ENCODE measurements at regions not wholly inside any gene's neighbourhood (a gene's known extent, or its start where the extent isn't known, plus 50 kb on each side); places are given as distances from the start of the nearest gene placed in this dataset.

GRCh38 chr11:130672911-130673310 is 224.5 kb downstream of the ADAMTS15 start:
- Histone ChIP-seq H3K9me3 (peaks cover 0 to 4% (median 0%) of the 10 kb centered on the region in 3 donors), H3K27me3 (no peaks in the 10 kb centered on the region), H3K4me1 (peaks cover 26 to 78% (median 39%) of the 10 kb centered on the region in 3 donors), H3K4me3 (no peak overlapping the region), H3K27ac (peak overlapping the region; percentile 75 to 92 (median 83)), H3K36me3 (no peaks in the 10 kb centered on the region)
- no peak for ATAC-seq
- WGBS, 2 donors (ENCODE audit: low coverage in 1 of 2) = 40 to 83% methylated on average over 1 of the region's 5 CpGs
- peak; percentile 43 for TF ChIP-seq POLR2AphosphoS5 (IDR thresholded peaks at IDR 0.05)
- no peak for TF ChIP-seq POLR2A (IDR thresholded peaks at IDR 0.05)

GRCh38 chr11:130673698-130674097 is 225.3 kb downstream of the ADAMTS15 start:
- peak overlapping the region; percentile 75 to 92 (median 83) for H3K27ac ChIP-seq
- 61 to 67% methylated on average over 2 of the region's 2 CpGs for WGBS, 2 donors (ENCODE audit: low coverage in 1 of 2)
- no peak for TF ChIP-seq CTCF (IDR thresholded peaks at IDR 0.05)
- no peak for TF ChIP-seq POLR2AphosphoS5 (IDR thresholded peaks at IDR 0.05)
- no peak for TF ChIP-seq POLR2A (IDR thresholded peaks at IDR 0.05)
- TF ChIP-seq EP300 (IDR thresholded peaks at IDR 0.05) = no peak
- no peaks in the 10 kb centered on the region for H3K36me3 ChIP-seq
- H3K4me1 ChIP-seq = peaks cover 26 to 79% (median 39%) of the 10 kb centered on the region in 3 donors
- H3K9me3 ChIP-seq = peaks cover 0 to 12% (median 0%) of the 10 kb centered on the region in 3 donors
- H3K4me3 ChIP-seq = no peak overlapping the region
- H3K27me3 ChIP-seq = no peaks in the 10 kb centered on the region
- no peak for ATAC-seq

GRCh38 chr11:130674686-130675308 is 226.4 kb downstream of the ADAMTS15 start:
- H3K36me3 ChIP-seq = no peaks in the 10 kb centered on the region
- no peak overlapping the region for H3K4me3 ChIP-seq
- WGBS, 2 donors (ENCODE audit: low coverage in 1 of 2) = 47 to 51% methylated on average over 2 to 3 of the region's 5 CpGs
- H3K27ac ChIP-seq = peak overlapping the region; percentile 75 to 92 (median 83)
- H3K27me3 ChIP-seq = no peaks in the 10 kb centered on the region
- H3K9me3 ChIP-seq = peaks cover 0 to 23% (median 0%) of the 10 kb centered on the region in 3 donors
- peaks cover 26 to 79% (median 39%) of the 10 kb centered on the region in 3 donors for H3K4me1 ChIP-seq
- ATAC-seq = no peak
- no peak for TF ChIP-seq EP300 (IDR thresholded peaks at IDR 0.05)
- TF ChIP-seq CTCF (IDR thresholded peaks at IDR 0.05) = no peak
- no peak for TF ChIP-seq POLR2A (IDR thresholded peaks at IDR 0.05)
- TF ChIP-seq POLR2AphosphoS5 (IDR thresholded peaks at IDR 0.05) = no peak

- no peaks in the 10 kb centered on the region for H3K36me3 ChIP-seq
- 21 to 30% methylated on average over 2 to 8 of the region's 10 CpGs for WGBS, 2 donors (ENCODE audit: low coverage in 1 of 2)
- H3K4me3 ChIP-seq = no peak overlapping the region
- TF ChIP-seq POLR2AphosphoS5 (IDR thresholded peaks at IDR 0.05) (peak; percentile 33), CTCF (IDR thresholded peaks at IDR 0.05) (no peak), POLR2A (IDR thresholded peaks at IDR 0.05) (no peak), EP300 (IDR thresholded peaks at IDR 0.05) (no peak)
- ATAC-seq = peak; percentile 86
- H3K27me3 ChIP-seq = no peaks in the 10 kb centered on the region
- H3K4me1 ChIP-seq = peaks cover 26 to 76% (median 39%) of the 10 kb centered on the region in 3 donors
- H3K9me3 ChIP-seq = peaks cover 0 to 29% (median 0%) of the 10 kb centered on the region in 3 donors
- peak overlapping the region; percentile 75 to 92 (median 83) for H3K27ac ChIP-seq
Measured at GRCh38 chr11:130675371-130675821, 227.0 kb downstream of the ADAMTS15 start.

- peak; percentile 17 for ATAC-seq
- Histone ChIP-seq H3K9me3 (peaks cover 0 to 34% (median 0%) of the 10 kb centered on the region in 3 donors), H3K4me3 (no peak overlapping the region), H3K27me3 (no peaks in the 10 kb centered on the region), H3K27ac (peak overlapping the region; percentile 75 to 92 (median 83)), H3K4me1 (peaks cover 25 to 71% (median 39%) of the 10 kb centered on the region in 3 donors), H3K36me3 (no peaks in the 10 kb centered on the region)
- WGBS, 2 donors (ENCODE audit: low coverage in 1 of 2) = 17 to 27% methylated on average over 1 of the region's 1 CpG
- TF ChIP-seq POLR2A (IDR thresholded peaks at IDR 0.05) (no peak), POLR2AphosphoS5 (IDR thresholded peaks at IDR 0.05) (no peak), EP300 (IDR thresholded peaks at IDR 0.05) (no peak), CTCF (IDR thresholded peaks at IDR 0.05) (no peak)
Measured at GRCh38 chr11:130675917-130676316, 227.5 kb downstream of the ADAMTS15 start.
